GM12878 (cell line): ENCODE measurements at regions not wholly inside any gene's neighbourhood (a gene's known extent, or its start where the extent isn't known, plus 50 kb on each side); places are given as distances from the start of the nearest gene placed in this dataset.

Experiments
- CEBPB ChIP-seq, 2 experiments: fragments of 150-350 bp in 1 of 2; IDR thresholded peaks; 2 replicates each; pipeline ENCODE4 v1.6.1; 2012 to 2014; ENCODE audit warnings: low read depth in 2 of 2, low read length in 2 of 2, borderline replicate concordance in 1 of 2, inconsistent platforms in 1 of 2
- CREB1 ChIP-seq: IDR thresholded peaks from 2 replicates; pipeline ENCODE4 v1.6.1; 2012; ENCODE audit warnings: low read depth, mild to moderate bottlenecking, inconsistent platforms
- E2F8 ChIP-seq: fragments of 450-650 bp; IDR thresholded peaks from 2 replicates; pipeline ENCODE4 v1.6.1; 2018; ENCODE audit warnings: mild to moderate bottlenecking, low read depth, moderate library complexity; ENCODE audit not compliant: partially characterized antibody
- E4F1 ChIP-seq: fragments of 450-650 bp; IDR thresholded peaks from 2 replicates; pipeline ENCODE4 v1.6.1; 2018; ENCODE audit warnings: borderline replicate concordance, mild to moderate bottlenecking; ENCODE audit not compliant: partially characterized antibody
- KLF5 ChIP-seq: fragments of 450-650 bp; IDR thresholded peaks from 2 replicates; pipeline ENCODE4 v1.6.1; 2014; ENCODE audit warnings: mild to moderate bottlenecking; ENCODE audit not compliant: partially characterized antibody
- MLLT1 ChIP-seq: fragments of 450-650 bp; IDR thresholded peaks from 2 replicates; pipeline ENCODE4 v1.6.1; 2016; ENCODE audit warnings: mild to moderate bottlenecking
- NFXL1 ChIP-seq: fragments of 450-650 bp; IDR thresholded peaks from 2 replicates; pipeline ENCODE4 v1.6.1; 2017; ENCODE audit warnings: antibody characterized with exemption, mild to moderate bottlenecking, borderline replicate concordance
- SMARCA5 ChIP-seq: fragments of 450-650 bp; IDR thresholded peaks from 2 replicates; pipeline ENCODE4 v1.6.1; 2017; ENCODE audit warnings: mild to moderate bottlenecking
- TCF12 ChIP-seq: IDR thresholded peaks from 2 replicates; pipeline ENCODE4 v1.6.1; 2011; ENCODE audit warnings: low read depth, mild to moderate bottlenecking, low read length
- ZBED1 ChIP-seq: IDR thresholded peaks from 2 replicates; pipeline ENCODE4 v1.6.1; 2016; ENCODE audit warnings: borderline replicate concordance
- ZZZ3 ChIP-seq: IDR thresholded peaks from 2 replicates; pipeline ENCODE4 v1.6.1; 2011; ENCODE audit warnings: low read depth; ENCODE audit not compliant: control insufficient read depth, insufficient read length

- TF ChIP-seq ZZZ3 (no peak), CREB1 (no peak), SMARCA5 (no peak), MLLT1 (no peak), CEBPB (IDR thresholded peaks at IDR 0.05; ENCODE audit: borderline replicate concordance in 1 of 2, low read depth in 2 of 2, low read length in 2 of 2) (no peak), E2F8 (no peak), NFXL1 (no peak), ZBED1 (no peak), KLF5 (no peak), TCF12 (no peak), E4F1 (no peak)
Measured at GRCh38 chr7:20542594-20542993, 72.9 kb upstream of the ABCB5 start (continued).
